HPDE6-E6E7 (cell line): ENCODE measurements at regions not wholly inside any gene's neighbourhood (a gene's known extent, or its start where the extent isn't known, plus 50 kb on each side); places are given as distances from the start of the nearest gene placed in this dataset.
"Not testable (repeated sequence)": the region's sequence is repeated elsewhere in the genome, so short reads cannot be mapped to it uniquely, and the experiment has no call there.

Experiments
- DNase-seq: peaks from one replicate; pipeline ENCODE4 v3.0.0; 2011; ENCODE audit warnings: missing footprints; ENCODE audit errors: extremely low spot score

DNA sequence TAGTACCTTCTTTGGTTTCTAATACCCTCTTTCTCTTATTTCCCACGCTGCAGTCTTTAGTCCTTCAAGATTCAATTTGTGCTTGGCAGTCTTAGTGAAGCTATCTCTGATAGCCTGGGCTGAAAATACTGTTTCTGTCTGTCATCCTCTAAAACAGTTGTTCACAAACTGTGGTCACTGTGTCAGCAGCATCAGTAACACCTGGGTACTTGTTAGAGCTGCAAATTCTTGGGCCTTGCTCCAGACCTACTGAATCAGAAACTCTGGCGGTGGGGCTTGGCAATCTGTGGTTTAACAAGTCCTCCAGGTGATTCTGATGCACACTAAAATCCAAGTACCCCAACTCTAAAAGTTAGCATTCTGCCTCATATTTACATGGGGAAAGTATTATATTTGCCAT lies 217.5 kb upstream of the SEL1L start:
- no peak for DNase-seq

DNA sequence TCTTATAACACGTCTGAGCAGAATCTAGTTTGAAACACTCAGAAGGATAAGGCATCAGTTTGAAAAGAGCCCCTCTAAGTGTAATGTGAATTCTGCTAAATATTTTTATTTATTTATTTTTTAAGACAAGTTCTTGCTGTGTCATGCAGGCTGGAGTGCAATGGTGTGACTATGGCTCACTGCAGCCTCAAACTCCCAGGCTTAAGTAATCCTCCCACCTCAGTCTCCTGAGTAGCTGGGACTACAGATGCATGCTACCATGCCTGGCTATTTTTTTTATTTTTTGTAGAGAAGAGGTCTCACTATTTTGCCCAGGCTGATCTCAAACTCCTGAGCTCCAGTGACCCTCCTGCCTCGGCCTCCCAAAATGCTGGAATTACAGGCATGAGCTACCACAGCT lies 225.9 kb upstream of the SEL1L start:
- DNase-seq = no peak

DNA sequence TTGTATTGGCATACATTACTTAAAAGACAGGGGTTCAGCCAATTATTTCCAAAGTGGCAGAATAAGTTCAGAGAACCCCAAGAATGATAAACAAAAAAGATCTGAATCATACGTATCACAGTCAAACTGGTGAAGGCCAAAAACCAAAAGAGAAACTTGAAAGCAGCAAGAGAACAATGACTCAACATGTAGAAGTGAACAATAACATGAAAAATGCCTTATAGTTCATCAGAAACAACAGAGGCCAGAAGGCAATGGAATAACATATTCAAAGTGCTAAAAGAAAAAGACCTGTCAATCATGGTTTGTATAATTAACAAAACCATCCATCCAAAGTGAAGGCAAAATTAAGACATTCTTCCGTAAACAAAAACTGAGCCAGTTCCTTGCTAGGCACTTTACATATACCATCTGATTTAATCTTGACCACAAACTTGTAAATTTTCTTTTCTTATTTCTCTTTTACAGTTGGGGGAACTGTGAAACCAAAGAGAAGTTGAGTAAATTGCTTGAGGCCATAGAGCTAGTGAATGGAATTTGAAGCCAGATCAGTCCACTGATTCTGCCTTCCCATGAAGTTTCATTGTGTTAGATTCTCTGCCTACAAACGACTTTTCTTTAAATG lies 232.1 kb upstream of the SEL1L start:
- DNase-seq = no peak

DNA sequence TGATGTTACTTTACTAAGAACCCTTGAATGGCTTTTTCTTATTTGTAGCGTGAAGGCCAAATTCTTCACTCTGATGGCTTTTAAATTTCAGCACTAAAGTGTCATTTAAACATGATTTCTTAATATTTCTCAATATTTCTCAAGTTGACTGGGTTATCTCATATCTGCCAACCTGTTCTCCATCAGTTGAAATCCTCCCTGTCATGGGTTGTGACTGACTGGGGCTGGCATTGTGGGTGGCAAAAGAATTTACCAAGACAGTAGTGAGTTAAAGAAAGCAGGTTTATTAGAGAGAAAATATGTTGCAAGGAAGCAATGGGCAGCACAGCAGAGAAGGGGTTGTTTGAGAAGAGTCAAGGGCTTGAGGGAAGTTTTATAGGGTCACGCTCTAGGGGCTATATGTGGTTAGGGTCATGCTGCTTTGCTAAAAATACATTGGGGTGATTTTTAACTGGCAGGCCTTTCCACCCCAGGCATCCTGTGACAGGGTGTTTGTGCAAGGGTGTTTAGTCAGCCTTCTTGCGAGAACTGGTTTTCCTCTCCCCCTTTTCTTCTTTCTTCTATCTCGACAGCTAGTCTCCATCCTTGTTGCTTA lies 232.8 kb upstream of the SEL1L start:
- DNase-seq = no peak

DNA sequence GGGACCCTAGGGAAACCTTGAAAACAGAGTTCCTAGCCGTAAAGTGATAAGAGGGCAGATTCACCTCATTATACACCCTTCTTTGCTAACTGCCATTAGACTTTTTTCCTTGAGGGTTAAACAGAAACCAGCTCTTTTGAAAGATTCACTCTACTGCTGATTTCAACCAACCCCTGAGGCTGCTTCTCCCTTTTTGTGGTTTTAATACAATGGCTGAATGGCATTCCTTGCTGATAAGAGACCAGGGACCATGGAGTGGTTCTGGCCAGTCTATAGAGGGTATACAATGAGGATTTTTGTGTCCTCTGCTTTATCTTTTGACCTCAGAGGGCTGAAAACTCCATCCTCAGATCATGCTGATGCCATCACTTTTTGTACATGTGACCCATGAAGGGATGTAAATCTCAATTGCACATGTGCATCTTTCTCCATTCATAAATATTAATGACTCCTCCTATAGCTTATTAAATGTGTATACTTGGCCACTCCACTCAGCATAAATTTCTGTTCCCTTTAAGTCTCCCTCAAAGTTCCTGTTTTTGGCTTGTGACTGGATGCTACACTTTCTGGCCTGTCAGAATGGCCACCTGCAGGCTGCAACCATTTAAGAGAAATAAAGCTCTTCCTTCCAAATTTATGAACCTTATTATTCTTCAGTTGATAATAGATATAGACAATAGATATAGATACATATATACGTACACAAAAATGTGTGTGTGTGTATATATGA lies 233.8 kb upstream of the SEL1L start:
- no peak for DNase-seq

DNA sequence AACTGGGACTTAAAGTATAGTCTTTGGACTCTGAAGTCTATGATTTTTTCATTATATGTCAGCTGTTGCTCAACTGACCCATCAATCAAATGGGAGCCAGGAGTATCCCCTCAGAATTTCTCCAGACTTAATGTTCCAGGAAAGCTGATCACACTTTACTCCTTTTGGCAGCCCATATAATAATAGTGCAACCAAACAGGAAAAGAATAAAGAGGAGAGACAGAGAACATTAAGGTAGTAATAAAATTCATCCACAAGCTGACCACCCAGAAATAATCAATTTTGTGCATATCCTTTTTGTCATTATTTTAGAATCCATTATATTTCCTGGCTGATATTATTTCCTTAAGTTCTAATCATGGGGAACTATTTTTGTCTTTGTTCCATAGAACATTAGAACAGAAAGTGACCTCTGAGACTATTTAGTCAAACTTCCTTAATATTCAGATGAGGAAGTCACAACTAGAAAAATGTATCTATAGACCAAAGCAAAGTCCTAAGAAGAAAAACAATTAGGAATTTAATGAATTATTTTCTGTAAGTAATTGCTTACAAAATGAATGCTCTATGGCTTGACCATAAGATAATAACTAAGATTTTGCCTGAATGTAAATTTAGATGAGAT lies 238.1 kb upstream of the SEL1L start:
- DNase-seq = no peak

DNA sequence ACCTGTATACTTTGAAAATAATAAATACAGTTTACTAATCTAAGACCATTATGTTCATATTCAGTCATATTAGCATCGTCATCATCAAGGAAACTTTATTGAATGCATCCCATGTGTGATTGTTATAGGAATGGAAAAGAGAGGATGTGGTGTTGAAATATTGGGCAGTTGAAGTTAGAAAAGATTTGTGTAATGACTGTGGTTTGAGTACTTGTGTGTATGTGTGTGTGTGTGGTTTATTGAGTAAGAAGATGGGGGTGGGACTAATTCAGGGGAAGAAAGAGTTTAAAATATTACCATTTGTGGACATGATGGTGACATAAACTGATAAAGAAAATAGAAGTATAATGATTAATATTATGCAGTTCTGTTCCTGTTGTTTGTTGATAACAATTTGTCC lies 238.7 kb upstream of the SEL1L start:
- DNase-seq = no peak

DNA sequence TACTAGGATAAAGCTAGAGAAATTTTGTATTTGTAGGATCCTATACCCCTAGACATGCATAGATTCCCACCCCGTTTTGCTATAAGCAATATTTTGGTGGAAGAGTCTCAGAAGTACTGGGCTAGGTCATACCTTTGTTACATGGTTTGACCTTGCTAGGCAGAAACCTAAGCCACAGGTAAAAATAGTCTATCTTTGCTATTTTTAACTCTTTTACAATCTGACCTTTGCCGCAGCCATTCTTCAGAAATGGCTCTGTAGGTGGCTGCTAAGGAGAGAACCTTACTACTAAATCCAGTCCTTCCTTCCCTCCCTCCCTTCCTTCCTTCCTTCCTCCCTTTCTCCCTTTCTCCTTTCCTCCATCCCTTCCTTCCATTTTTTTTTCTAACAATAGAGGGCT lies 242.9 kb upstream of the SEL1L start:
- DNase-seq = no peak

DNA sequence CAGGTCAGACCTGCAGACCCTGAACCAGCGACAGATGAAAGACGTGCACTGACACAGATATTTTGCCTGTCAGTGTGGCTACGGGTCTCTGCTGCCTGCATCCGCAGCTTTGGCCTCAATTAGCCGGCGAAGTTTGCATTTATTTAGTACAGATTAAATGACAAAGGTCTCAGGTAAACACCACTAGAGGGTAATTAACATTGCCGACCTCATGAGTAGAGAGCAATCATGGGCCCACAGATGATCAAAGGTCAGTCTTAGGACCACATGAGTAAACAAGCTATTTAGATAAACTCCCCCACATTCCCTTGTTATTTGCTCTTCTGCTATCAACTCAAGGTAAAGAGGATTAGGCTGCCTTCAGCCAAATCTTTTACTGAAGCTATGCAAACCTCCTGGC lies 248.1 kb upstream of the SEL1L start:
- not testable (repeated sequence) for DNase-seq

DNA sequence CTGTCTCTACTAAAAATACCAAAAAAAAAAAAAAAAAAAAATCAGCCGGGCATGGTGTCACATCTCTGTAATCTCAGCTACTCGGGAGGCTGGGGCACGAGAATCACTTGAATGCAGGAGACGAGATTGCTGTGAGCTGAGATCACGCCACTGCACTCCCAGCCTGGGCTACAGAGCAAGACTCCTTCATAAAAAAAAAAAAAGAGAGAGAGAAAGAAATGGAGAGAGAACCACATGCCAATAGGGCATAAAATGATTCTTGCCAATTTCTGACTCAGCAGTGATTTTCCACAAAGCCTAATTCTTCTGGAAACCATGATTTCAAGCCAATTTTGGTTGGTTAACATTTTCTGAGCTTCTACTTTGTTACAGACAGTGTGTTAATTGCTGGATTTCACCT lies 250.4 kb upstream of the SEL1L start:
- DNase-seq = no peak

DNA sequence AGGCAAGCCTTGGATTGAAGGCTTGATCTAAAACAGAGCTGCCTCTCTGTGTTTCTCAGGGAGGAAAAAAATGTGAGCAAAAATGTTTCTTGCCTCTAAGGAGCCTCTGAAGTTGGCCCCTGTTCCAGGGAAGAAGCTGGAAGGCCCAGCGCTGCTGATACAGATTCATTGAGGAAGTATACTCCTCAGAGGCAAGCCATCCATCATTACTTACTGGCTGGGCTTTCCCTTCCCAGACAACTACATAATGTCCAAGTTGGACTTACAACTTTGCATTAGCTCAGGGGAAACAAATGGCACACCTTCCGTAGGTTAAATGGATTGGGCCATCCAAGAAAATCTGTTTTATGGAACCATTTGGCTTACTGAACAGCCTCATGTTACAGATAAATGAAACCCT lies 263.7 kb upstream of the SEL1L start:
- DNase-seq = no peak

DNA sequence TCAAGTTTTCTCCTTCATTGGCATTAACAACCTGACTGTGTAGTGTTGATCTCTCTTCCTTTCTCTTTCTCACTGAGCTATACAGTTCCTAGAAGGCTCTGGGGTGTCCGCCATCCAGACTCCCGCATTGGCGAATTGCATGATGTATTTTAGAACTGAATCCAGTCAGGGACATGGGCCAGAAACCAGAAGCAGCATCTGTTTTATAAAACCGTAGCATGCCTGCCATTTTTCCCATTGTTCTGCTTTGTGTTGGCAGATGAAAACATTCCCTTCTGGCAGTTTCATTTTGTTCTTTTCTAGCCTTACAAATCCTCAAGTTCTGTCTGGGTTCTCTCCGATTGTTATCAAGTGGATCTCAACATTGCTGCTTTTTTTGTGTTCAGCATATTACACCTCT lies 268.3 kb upstream of the SEL1L start:
- no peak for DNase-seq

DNA sequence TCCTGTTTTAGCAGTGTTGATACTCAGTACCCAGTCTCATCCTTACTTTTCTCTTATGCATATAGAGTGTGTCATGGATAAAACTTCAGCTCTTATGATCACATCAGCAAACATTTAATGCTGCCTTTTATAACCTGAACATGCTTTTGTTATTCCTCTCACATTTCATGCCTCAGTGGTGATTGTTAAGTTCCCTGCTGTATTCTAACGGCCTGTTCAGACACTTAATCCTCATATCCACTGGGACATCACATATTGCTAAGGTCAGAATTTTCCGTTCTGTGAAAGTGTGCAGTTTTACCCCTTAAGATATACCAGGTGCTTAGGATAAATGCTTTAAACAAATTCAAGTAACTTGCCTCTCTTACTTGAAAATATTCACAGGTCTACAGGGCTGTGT lies 268.7 kb upstream of the SEL1L start:
- no peak for DNase-seq

DNA sequence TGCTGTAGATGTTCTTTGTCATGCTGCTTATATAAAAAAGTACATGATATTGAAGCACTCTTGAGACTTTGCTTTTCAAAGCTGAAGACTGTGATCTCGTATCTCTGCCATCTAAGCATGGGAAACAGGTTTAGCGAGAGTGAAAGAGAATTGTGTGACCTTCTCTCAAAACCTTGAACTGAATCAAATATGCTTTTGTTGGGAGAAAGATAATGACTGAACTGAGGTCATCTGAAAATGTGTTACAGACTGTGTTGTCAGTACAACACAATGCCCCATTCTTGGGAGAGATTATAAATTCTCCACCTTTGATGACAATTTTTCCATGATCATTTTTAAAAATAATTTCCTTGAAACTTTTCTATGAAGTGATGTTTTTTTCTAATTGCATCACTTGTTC lies 272.1 kb upstream of the SEL1L start:
- DNase-seq = no peak

DNA sequence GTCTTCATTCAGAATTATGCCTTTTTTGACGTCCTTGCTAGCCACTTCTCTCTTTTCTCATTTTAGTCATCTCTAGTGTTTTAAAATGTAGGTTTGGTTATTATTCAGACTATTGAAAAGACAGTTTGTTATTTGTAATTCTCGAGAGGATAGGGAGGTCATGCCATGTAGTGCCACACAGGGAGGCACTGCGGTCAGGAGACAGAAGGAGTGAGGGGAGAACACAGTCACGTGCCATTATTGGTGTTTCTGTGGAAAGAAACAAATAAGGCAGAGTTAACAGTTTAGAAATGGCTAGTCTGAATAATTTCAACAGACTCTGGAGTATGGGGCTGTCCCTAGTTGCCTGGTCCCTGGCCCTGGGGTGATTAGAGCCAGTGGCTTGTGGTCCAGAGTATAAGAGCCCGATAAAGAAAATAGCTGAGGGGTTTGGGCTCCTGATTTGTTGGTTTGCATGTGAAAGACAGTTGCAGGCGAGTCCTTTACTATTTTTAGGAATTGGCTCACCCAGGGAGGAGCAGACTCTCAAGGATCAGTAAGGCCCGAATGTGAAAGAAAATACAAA lies 278.1 kb upstream of the SEL1L start:
- no peak for DNase-seq

DNA sequence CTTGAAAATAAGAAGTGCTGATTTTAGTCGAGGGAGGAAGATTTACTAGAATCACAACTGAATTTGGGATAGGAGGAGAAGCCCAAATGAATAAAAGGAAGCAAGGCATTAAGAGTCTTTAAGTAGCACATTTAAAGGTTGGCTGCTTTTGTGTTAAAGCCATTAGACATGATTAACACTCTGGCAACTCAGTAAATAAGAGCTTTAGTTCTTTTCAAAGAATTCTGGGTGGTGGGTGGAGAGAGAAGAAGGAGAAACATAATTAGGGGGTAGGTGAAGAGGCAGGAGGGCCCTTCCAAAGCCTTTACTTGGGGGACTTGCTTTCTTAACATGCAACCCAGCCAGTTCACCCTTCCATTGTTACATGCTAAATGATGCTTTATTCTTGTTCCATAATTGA lies 284.6 kb upstream of the SEL1L start:
- no peak for DNase-seq

DNA sequence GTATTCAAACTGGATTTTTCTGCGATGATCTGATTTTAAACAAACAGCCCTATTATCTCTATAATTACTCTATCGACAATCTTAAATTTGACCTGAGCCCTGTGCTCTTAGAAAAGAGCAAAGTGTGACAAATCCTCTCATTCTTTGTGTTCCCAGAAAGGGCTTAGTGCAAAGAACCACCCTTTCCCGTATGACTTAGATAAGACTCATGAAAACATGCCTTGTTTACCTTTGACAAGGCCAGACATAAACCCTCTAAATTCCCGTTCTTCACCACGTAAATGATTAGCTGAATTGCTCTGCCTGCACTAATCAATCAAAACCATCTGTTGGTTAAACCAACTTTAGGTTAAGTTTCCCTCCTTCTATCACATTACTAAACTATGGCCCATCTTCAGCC lies 285.7 kb upstream of the SEL1L start:
- DNase-seq = no peak

DNA sequence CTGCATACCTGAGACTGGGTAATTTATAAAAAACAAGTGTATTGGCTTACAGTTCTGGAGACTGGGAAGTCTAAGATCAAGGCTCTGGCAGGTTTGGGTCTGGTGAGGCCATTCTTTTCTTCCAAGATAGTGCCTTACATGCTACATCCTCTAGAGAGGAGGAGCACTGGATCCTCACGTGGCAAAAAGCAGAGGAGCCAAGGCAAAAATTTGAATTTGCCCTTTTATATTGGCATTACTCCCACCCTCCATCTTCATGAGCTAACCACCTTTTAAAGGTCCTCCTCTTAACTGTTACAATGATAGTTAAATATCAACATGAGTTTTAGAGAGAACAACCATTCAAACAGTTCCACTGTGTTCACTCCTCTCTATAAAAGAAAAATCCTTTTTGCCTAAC lies 286.3 kb upstream of the SEL1L start:
- no peak for DNase-seq

DNA sequence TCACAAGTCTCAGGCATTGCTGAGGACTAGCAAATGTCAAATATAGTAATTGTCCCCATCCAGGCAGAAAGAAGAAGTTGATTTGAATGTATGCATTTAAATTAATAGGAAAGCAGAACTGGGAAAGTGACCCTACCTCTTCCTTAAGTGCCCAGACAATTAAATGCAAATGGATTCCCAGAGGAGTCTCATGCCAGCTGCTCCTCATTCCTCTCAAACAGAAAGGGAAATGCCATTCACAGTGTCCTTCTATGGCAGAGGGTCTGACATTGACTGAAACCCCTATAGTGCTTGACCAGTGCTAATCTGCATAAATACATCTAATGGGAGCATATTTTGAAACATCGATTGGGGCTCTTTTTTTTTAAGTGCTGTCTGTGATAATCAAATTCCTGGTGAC lies 292.4 kb upstream of the SEL1L start:
- no peak for DNase-seq

DNA sequence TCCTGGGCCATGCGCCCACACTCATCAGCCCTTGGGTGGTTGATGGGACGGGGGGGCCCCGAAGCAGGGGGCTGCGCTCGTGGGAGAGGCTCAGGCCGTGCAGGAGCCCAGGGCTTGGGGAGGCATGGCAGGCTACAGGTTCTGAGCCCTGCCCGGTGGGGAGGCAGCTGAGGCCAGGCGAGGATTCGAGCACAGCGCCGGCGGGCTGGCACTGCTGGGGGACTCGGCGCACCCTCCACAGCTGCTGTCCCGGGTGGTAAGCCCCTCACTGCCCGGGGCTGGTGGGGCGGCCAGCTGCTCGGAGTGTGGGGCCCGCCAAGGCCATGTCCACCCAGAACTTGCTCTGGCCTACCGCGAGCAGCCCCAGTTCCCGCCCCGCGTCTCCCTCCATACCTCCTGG lies 295.8 kb upstream of the SEL1L start:
- DNase-seq = no peak

DNA sequence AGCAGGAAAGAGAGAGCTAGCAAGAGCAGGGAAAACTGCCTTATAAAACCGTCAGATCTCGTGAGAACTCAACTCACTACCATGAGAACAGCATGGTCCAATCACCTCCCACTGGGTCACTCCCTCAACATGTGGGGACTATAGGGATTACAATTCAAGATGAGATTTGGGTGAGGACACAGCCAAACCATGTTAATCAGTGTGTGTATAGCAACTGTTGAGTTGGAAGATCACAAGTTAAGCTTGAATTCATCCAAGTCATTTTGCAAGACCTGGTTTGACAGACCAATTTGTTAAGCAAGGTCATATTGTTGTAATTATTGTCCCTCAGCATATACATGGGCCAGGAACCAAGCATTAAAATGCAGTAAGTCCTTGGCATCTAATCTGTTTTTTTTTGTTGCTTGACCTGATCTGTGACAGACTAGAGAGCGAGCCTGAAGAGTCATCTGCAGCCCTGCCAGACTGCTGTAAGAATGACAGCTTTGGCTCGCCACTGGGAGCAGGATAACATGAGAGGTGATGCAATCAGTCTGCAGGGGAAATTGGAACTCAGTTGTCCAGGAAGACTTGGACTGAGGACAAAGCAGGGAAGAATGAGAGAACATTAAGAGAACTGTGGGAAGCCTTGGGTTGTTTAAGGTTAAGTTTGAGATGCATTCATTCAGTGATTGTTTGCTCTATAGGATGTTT lies 297.6 kb upstream of the SEL1L start:
- no peak for DNase-seq

DNA sequence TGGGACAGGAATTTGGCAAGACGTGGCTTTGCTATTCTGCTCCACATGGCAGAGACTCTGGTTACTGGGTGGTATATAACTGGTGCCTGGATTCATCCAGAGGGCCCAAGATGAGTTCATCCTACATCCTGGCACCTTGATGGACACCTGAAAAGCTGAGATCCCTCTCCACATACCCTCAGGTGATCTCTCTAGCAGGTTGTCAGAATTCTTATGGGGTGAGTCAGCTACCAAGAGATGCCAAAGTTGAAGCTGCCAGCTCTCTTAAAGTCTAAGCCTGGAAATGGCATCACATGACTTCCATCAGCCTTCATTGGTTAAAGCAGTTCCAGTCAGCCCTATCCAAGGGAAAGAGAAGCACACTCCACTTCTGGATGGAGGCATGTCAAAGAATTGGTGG lies 300.7 kb upstream of the SEL1L start:
- DNase-seq = no peak
